ENCODE measurements at regions not wholly inside any gene's neighbourhood (a gene's known extent, or its start where the extent isn't known, plus 50 kb on each side); places are given as distances from the start of the nearest gene placed in this dataset.

GRCh38 chr5:33321026-33321425, 119.7 kb upstream of the TARS1 start:
- TF ChIP-seq POLR2A (IDR thresholded peaks at IDR 0.05) = no peak
- no peak for TF ChIP-seq CTCF (IDR thresholded peaks at IDR 0.05)
